ENCODE measurements at regions not wholly inside any gene's neighbourhood (a gene's known extent, or its start where the extent isn't known, plus 50 kb on each side); places are given as distances from the start of the nearest gene placed in this dataset.

GRCh38 chr13:109922518-109922917 is 136.1 kb upstream of the IRS2 start:
- no peaks in the 10 kb centered on the region for H3K9me3 Mint-ChIP-seq (ENCODE audit: unreplicated experiment)
- no peaks in the 10 kb centered on the region for H3K27me3 Mint-ChIP-seq (ENCODE audit: unreplicated experiment)
- TF ChIP-seq CTCF (IDR thresholded peaks at IDR 0.05; ENCODE audit: partially characterized antibody, unreplicated experiment): no peak
- no peaks in the 10 kb centered on the region for H3K4me1 Mint-ChIP-seq (ENCODE audit: low read depth, unreplicated experiment)
- H3K4me3 Mint-ChIP-seq (ENCODE audit: unreplicated experiment): no peak overlapping the region
- no peak for DNase-seq
- H3K27ac Mint-ChIP-seq (ENCODE audit: unreplicated experiment): no peak overlapping the region
- H3K36me3 Mint-ChIP-seq (ENCODE audit: unreplicated experiment): no peaks in the 10 kb centered on the region

GRCh38 chr13:109919715-109920375 is 133.5 kb upstream of the IRS2 start:
- H3K9me3 Mint-ChIP-seq (ENCODE audit: unreplicated experiment): no peaks in the 10 kb centered on the region
- no peaks in the 10 kb centered on the region for H3K27me3 Mint-ChIP-seq (ENCODE audit: unreplicated experiment)
- H3K4me3 Mint-ChIP-seq (ENCODE audit: unreplicated experiment): no peak overlapping the region
- H3K27ac Mint-ChIP-seq (ENCODE audit: unreplicated experiment): no peak overlapping the region
- H3K4me1 Mint-ChIP-seq (ENCODE audit: low read depth, unreplicated experiment): no peaks in the 10 kb centered on the region
- no peak for TF ChIP-seq CTCF (IDR thresholded peaks at IDR 0.05; ENCODE audit: partially characterized antibody, unreplicated experiment)
- no peaks in the 10 kb centered on the region for H3K36me3 Mint-ChIP-seq (ENCODE audit: unreplicated experiment)
- no peak for DNase-seq

GRCh38 chr13:109918179-109918711 is 131.9 kb upstream of the IRS2 start:
- H3K9me3 Mint-ChIP-seq (ENCODE audit: unreplicated experiment): no peaks in the 10 kb centered on the region
- no peak for TF ChIP-seq CTCF (IDR thresholded peaks at IDR 0.05; ENCODE audit: partially characterized antibody, unreplicated experiment)
- no peak overlapping the region for H3K27ac Mint-ChIP-seq (ENCODE audit: unreplicated experiment)
- DNase-seq: no peak
- no peaks in the 10 kb centered on the region for H3K4me1 Mint-ChIP-seq (ENCODE audit: low read depth, unreplicated experiment)
- H3K36me3 Mint-ChIP-seq (ENCODE audit: unreplicated experiment): no peaks in the 10 kb centered on the region
- no peaks in the 10 kb centered on the region for H3K27me3 Mint-ChIP-seq (ENCODE audit: unreplicated experiment)
- no peak overlapping the region for H3K4me3 Mint-ChIP-seq (ENCODE audit: unreplicated experiment)

- no peaks in the 10 kb centered on the region for H3K27me3 Mint-ChIP-seq (ENCODE audit: unreplicated experiment)
- no peaks in the 10 kb centered on the region for H3K36me3 Mint-ChIP-seq (ENCODE audit: unreplicated experiment)
- H3K27ac Mint-ChIP-seq (ENCODE audit: unreplicated experiment): no peak overlapping the region
- H3K9me3 Mint-ChIP-seq (ENCODE audit: unreplicated experiment): no peaks in the 10 kb centered on the region
- DNase-seq: no peak
- H3K4me3 Mint-ChIP-seq (ENCODE audit: unreplicated experiment): no peak overlapping the region
- H3K4me1 Mint-ChIP-seq (ENCODE audit: low read depth, unreplicated experiment): no peaks in the 10 kb centered on the region
- no peak for TF ChIP-seq CTCF (IDR thresholded peaks at IDR 0.05; ENCODE audit: partially characterized antibody, unreplicated experiment)
Observed at GRCh38 chr13:109917422-109917821, 131.0 kb upstream of the IRS2 start.

- DNase-seq: no peak
- Mint-ChIP-seq H3K9me3 (ENCODE audit: unreplicated experiment) (no peaks in the 10 kb centered on the region), H3K27me3 (ENCODE audit: unreplicated experiment) (no peaks in the 10 kb centered on the region), H3K4me1 (ENCODE audit: low read depth, unreplicated experiment) (no peaks in the 10 kb centered on the region), H3K27ac (ENCODE audit: unreplicated experiment) (no peak overlapping the region), H3K4me3 (ENCODE audit: unreplicated experiment) (no peak overlapping the region), H3K36me3 (ENCODE audit: unreplicated experiment) (no peaks in the 10 kb centered on the region)
- TF ChIP-seq CTCF (IDR thresholded peaks at IDR 0.05; ENCODE audit: partially characterized antibody, unreplicated experiment): no peak
Observed at GRCh38 chr13:109913936-109914510, 127.6 kb upstream of the IRS2 start.

Measured in glutamatergic neuron (in vitro differentiated cells).